AG04450 (cell line): ENCODE measurements at regions not wholly inside any gene's neighbourhood (a gene's known extent, or its start where the extent isn't known, plus 50 kb on each side); places are given as distances from the start of the nearest gene placed in this dataset.

ENCODE experiments used
- CTCF ChIA-PET: fragments of 300-600, 350-600 bp; formaldehyde crosslinking; extraction: SDS; loops from one replicate; lab custom pipeline; 2022; ENCODE audit warnings: antibody characterized with exemption, inconsistent platforms; lab: Charles Lee
- POLR2A ChIA-PET: fragments of 350-600 bp; formaldehyde crosslinking; extraction: SDS; loops from one replicate; lab custom pipeline; 2021; ENCODE audit warnings: antibody characterized with exemption, inconsistent platforms; lab: Yijun Ruan, JAX
- DNase-seq: peaks from one replicate; pipeline ENCODE4 v3.0.0-alpha.2; 2011; ENCODE audit warnings: low read depth, low spot score
- H3K27ac ChIP-seq: one replicate; pipeline ENCODE4 v1.5.1; 2012; ENCODE audit warnings: low read depth, low read length, control low read depth
- H3K27me3 ChIP-seq: one replicate; pipeline ENCODE4 v1.6.0; 2012; ENCODE audit warnings: low read length; ENCODE audit not compliant: control insufficient read depth, insufficient read depth
- H3K4me3 ChIP-seq: 2 replicates; pipeline ENCODE4 v1.5.1; 2011; ENCODE audit warnings: mild to moderate bottlenecking, low read depth, low read length, control low read depth
- H3K9me3 ChIP-seq: 2 replicates; pipeline ENCODE4 v1.5.1; 2012; ENCODE audit warnings: low read length; ENCODE audit not compliant: control insufficient read depth, insufficient read depth
- CTCF ChIP-seq: IDR thresholded peaks from 2 replicates; pipeline ENCODE4 v1.5.1; 2011; ENCODE audit warnings: low read depth, low read length, control low read depth, inconsistent platforms

- CTCF ChIA-PET: interaction anchor here (2.1 to 7.2 kb wide), 2 partner anchors 15 to 210 kb away, joined by 8 to 46 read pairs; no protein-coding TSS in a partner anchor
- TF ChIP-seq CTCF: no peak
- Histone ChIP-seq H3K9me3 (peaks cover 11% of the 10 kb centered on the region), H3K4me3 (no peak overlapping the region), H3K27me3 (peaks cover 42% of the 10 kb centered on the region), H3K27ac (no peak overlapping the region)
- POLR2A ChIA-PET: no interaction called here
- DNase-seq: no peak
These were observed 131.2 kb downstream of the IRF8 start for GRCh38 chr16:86030116-86030515.

DNA sequence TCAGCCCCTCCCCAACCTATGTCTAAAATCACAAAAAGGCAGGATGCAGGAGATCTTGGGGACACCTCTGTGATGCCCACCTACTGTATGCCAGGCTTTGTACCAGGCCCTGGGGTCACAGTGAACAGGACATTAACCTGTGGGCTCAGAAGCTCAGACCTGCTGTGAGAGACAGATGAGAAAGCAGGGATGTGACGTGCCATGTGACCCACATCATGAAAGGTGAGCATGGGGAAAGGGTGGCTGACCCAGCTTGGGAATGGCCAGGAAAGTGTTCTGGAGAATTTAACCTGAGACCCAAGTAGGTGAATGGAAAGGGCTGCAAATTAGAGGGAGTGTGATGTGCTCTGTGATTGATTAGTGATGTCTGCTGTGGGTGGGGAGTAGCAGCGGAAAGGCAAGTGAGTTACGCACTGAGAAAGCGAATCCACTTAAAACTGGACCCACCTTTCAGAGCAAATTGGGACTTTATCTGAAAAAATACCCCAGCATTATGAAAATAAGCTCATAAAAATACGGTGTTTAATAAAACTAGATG, 132.2 kb downstream of the IRF8 start:
- Histone ChIP-seq H3K27me3 (peaks cover 34% of the 10 kb centered on the region), H3K9me3 (peaks cover 5% of the 10 kb centered on the region; the same call in 1 of the 2 replicates), H3K4me3 (no peak overlapping the region), H3K27ac (no peak overlapping the region)
- POLR2A ChIA-PET: no interaction called here
- TF ChIP-seq CTCF: no peak
- CTCF ChIA-PET: interaction anchor here (1.2 to 7.2 kb wide), 3 partner anchors 13 to 489 kb away, joined by 3 to 46 read pairs (median 8); no protein-coding TSS in a partner anchor
- DNase-seq: no peak

DNA sequence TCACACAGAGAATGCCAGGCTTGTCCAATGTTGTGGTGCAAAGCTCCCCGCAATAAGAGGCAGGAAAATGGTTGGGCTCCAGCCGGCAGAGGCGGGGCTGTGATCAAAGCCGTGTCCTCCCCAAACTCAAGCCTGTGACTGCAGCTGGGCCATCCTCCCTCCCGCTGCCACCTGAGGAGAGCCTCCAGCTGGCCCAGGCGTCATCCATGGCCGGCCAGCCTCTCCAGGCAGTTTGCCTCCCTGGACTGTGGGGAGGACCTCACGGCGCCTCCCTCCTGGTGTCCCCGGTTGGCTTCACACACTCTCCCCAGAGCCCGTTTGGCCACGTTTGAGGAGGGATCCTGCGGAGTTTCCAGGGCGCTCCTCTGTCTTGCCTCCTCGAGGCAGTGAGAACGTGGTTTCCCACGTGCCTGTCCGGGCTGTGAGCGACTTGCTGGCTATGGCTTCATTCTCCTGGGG, 134.1 kb downstream of the IRF8 start:
- H3K27ac ChIP-seq: no peak overlapping the region
- H3K4me3 ChIP-seq: no peak overlapping the region
- DNase-seq: no peak
- ChIA-PET CTCF (interaction anchor here (1.4 to 7.2 kb wide), 2 partner anchors 17 to 213 kb away, joined by 3 to 46 read pairs; no protein-coding TSS in a partner anchor), POLR2A (no interaction called here)
- peaks cover 22% of the 10 kb centered on the region for H3K27me3 ChIP-seq
- TF ChIP-seq CTCF: no peak
- peaks cover under 1% of the 10 kb centered on the region; the same call in 1 of the 2 replicates for H3K9me3 ChIP-seq

DNA sequence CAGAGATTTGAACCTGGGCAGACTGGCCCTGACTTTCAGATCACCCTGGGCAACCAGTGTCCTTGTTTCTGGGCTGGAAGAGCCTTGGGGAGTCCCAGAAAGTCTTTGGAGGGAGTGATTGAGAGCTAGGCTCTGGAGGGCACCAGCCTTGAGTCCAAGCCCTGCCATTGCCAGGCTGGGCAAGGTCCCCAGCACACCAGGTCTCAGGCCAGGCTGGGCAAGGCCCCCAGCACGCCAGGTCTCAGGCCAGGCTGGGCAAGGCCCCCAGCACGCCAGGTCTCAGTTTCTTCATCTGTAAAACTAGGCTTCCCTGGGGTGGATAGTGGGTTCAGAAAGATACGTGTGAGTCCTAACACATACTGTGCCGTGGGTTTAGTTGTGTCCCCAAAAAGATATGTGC, 135.0 kb downstream of the IRF8 start:
- ChIA-PET CTCF (interaction anchor here (7.2 kb wide), 1 partner anchor 214 kb away, joined by 46 read pairs; no protein-coding TSS in a partner anchor), POLR2A (no interaction called here)
- no peak for DNase-seq
- H3K9me3 ChIP-seq: no peaks in the 10 kb centered on the region; the same call in 1 of the 2 replicates
- TF ChIP-seq CTCF: no peak
- H3K27me3 ChIP-seq: peaks cover 20% of the 10 kb centered on the region
- H3K4me3 ChIP-seq: no peak overlapping the region
- H3K27ac ChIP-seq: no peak overlapping the region

GRCh38 chr16:86034421-86034919, 135.5 kb downstream of the IRF8 start:
- H3K9me3 ChIP-seq: no peaks in the 10 kb centered on the region; the same call in 1 of the 2 replicates
- CTCF ChIA-PET: interaction anchor here (1.6 to 7.2 kb wide), 2 partner anchors 10 to 214 kb away, joined by 5 to 46 read pairs; no protein-coding TSS in a partner anchor
- peaks cover 25% of the 10 kb centered on the region for H3K27me3 ChIP-seq
- no peak overlapping the region for H3K27ac ChIP-seq
- no peak for DNase-seq
- POLR2A ChIA-PET: no interaction called here
- no peak overlapping the region for H3K4me3 ChIP-seq
- TF ChIP-seq CTCF: no peak
